ENCODE measurements at regions not wholly inside any gene's neighbourhood (a gene's known extent, or its start where the extent isn't known, plus 50 kb on each side); places are given as distances from the start of the nearest gene placed in this dataset.

DNA sequence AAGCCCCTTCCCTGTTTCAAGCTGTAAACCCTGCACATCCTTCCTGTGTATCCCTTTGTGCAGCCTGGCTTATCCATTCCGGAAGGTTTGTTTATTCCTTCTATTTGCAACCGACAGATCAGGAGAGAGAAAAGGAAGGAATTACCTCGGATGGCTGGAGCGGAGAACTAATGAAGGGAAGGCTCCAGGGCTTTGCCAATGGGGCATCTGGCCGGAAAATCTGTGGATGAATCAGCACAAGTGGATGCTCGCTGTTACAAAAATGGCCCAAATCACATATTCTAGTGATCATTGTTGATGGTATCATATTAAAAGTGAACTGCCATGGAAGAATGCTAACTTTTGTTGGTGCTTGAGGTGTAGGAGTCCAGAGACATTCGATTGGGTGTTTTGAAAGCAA, 97.1 kb downstream of the AQP4 start:
- H3K27ac ChIP-seq (ENCODE audit: low read depth in 1 of 2, low read length in 1 of 2), result no peak overlapping the region
- TF ChIP-seq CTCF (IDR thresholded peaks at IDR 0.05; ENCODE audit: control extremely low read depth, extremely low read depth), result no peak
- no peak overlapping the region for H3K4me3 ChIP-seq
- H3K36me3 ChIP-seq (ENCODE audit: control insufficient read depth in 4 of 4, insufficient read depth in 4 of 4, low read length in 4 of 4), result no peaks in the 10 kb centered on the region
- 61 to 73% methylated on average over 7 of the region's 7 CpGs for WGBS, 2 donors
- no peaks in the 10 kb centered on the region for H3K9me3 ChIP-seq (ENCODE audit: control insufficient read depth in 4 of 4, insufficient read depth in 3 of 4, low read length in 3 of 4)
- no peak for ATAC-seq (ENCODE audit: insufficient read depth, low FRiP score)
- DNase-seq, result no peak
- H3K9ac ChIP-seq (ENCODE audit: insufficient read depth in 1 of 2, low read length in 2 of 2), result no peak overlapping the region
- H3K4me1 ChIP-seq (ENCODE audit: control insufficient read depth in 5 of 5, insufficient read depth in 5 of 5, low read length in 5 of 5), result peaks cover 0 to 2% (median 0%) of the 10 kb centered on the region in 5 donors
- H3K27me3 ChIP-seq (ENCODE audit: control insufficient read depth in 3 of 3, insufficient read depth in 3 of 3, low read length in 2 of 3), result peaks cover 0 to 4% (median 0%) of the 10 kb centered on the region in 3 donors

DNA sequence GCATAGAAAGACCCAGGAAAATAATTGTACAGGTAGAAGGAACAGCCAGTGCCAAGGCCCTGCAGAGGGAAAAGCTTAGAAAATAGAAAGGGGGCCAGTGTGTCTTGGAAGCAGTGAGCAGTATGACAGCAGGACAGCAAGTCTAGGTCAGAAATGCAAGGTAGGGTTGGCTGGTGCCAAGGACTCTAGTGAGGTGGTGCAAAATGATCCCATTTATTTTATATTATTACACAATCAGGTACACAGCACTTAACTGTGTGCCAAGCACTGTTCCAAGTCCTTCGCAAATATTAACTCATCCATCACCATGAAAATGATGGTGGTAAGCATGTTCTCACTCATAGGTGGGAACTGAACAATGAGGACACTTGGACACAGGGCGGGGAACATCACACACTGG, 100.0 kb downstream of the AQP4 start:
- DNase-seq (no peak), ATAC-seq (ENCODE audit: insufficient read depth, low FRiP score) (peak; percentile 67)
- H3K9me3 ChIP-seq (ENCODE audit: control insufficient read depth in 4 of 4, insufficient read depth in 3 of 4, low read length in 3 of 4), result no peaks in the 10 kb centered on the region
- TF ChIP-seq CTCF (IDR thresholded peaks at IDR 0.05; ENCODE audit: control extremely low read depth, extremely low read depth), result no peak
- no peak overlapping the region for H3K27ac ChIP-seq (ENCODE audit: low read depth in 1 of 2, low read length in 1 of 2)
- 70 to 96% methylated on average over 2 of the region's 2 CpGs for WGBS, 2 donors
- no peak overlapping the region for H3K9ac ChIP-seq (ENCODE audit: insufficient read depth in 1 of 2, low read length in 2 of 2)
- no peaks in the 10 kb centered on the region for H3K27me3 ChIP-seq (ENCODE audit: control insufficient read depth in 3 of 3, insufficient read depth in 3 of 3, low read length in 2 of 3)
- peaks cover 0 to 2% (median 0%) of the 10 kb centered on the region in 5 donors for H3K4me1 ChIP-seq (ENCODE audit: control insufficient read depth in 5 of 5, insufficient read depth in 5 of 5, low read length in 5 of 5)
- no peak overlapping the region for H3K4me3 ChIP-seq
- H3K36me3 ChIP-seq (ENCODE audit: control insufficient read depth in 4 of 4, insufficient read depth in 4 of 4, low read length in 4 of 4), result no peaks in the 10 kb centered on the region

DNA sequence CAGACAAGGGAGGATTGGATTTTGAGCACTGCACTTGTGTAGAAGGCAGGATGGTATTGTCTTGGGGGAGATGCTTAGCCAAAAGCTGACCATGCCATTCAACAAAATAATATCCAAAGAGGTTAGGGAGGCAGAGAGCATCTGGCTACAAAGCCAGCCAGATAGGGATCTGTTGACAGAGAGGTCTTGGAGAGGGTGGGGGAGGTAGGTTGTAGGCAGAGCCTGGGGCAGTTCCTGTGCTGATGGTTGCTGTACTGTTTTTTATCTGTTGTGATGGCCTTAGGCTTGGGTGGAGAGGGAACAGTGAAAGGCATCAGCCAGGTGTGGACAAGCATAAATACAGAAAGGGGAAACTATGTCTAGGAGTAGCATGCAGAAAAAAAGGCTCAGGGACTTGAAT, 100.9 kb downstream of the AQP4 start:
- Histone ChIP-seq H3K9ac (ENCODE audit: insufficient read depth in 1 of 2, low read length in 2 of 2) (no peak overlapping the region), H3K4me1 (ENCODE audit: control insufficient read depth in 5 of 5, insufficient read depth in 5 of 5, low read length in 5 of 5) (peaks cover 0 to 2% (median 0%) of the 10 kb centered on the region in 5 donors), H3K4me3 (no peak overlapping the region), H3K27me3 (ENCODE audit: control insufficient read depth in 3 of 3, insufficient read depth in 3 of 3, low read length in 2 of 3) (no peaks in the 10 kb centered on the region), H3K9me3 (ENCODE audit: control insufficient read depth in 4 of 4, insufficient read depth in 3 of 4, low read length in 3 of 4) (no peaks in the 10 kb centered on the region), H3K36me3 (ENCODE audit: control insufficient read depth in 4 of 4, insufficient read depth in 4 of 4, low read length in 4 of 4) (no peaks in the 10 kb centered on the region), H3K27ac (ENCODE audit: low read depth in 1 of 2, low read length in 1 of 2) (no peak overlapping the region)
- no peak for TF ChIP-seq CTCF (IDR thresholded peaks at IDR 0.05; ENCODE audit: control extremely low read depth, extremely low read depth)
- no peak for DNase-seq
- ATAC-seq (ENCODE audit: insufficient read depth, low FRiP score), result no peak

GRCh38 chr18:26764177-26764576, 101.3 kb downstream of the AQP4 start:
- Histone ChIP-seq H3K4me1 (ENCODE audit: control insufficient read depth in 5 of 5, insufficient read depth in 5 of 5, low read length in 5 of 5) (peaks cover 0 to 2% (median 0%) of the 10 kb centered on the region in 5 donors), H3K27ac (ENCODE audit: low read depth in 1 of 2, low read length in 1 of 2) (no peak overlapping the region), H3K4me3 (no peak overlapping the region), H3K9me3 (ENCODE audit: control insufficient read depth in 4 of 4, insufficient read depth in 3 of 4, low read length in 3 of 4) (no peaks in the 10 kb centered on the region), H3K36me3 (ENCODE audit: control insufficient read depth in 4 of 4, insufficient read depth in 4 of 4, low read length in 4 of 4) (no peaks in the 10 kb centered on the region), H3K9ac (ENCODE audit: insufficient read depth in 1 of 2, low read length in 2 of 2) (no peak overlapping the region), H3K27me3 (ENCODE audit: control insufficient read depth in 3 of 3, insufficient read depth in 3 of 3, low read length in 2 of 3) (no peaks in the 10 kb centered on the region)
- ATAC-seq (ENCODE audit: insufficient read depth, low FRiP score), result no peak
- DNase-seq, result no peak
- 83 to 96% methylated on average over 1 of the region's 1 CpG for WGBS, 2 donors
- no peak for TF ChIP-seq CTCF (IDR thresholded peaks at IDR 0.05; ENCODE audit: control extremely low read depth, extremely low read depth)
